K562 (cell line): ENCODE measurements at regions not wholly inside any gene's neighbourhood (a gene's known extent, or its start where the extent isn't known, plus 50 kb on each side); places are given as distances from the start of the nearest gene placed in this dataset.

ENCODE experiments used
- BACH1 ChIP-seq: fragments of 200-800 bp; sonication (Bioruptor generic); IDR thresholded peaks from 2 replicates; pipeline ENCODE4 v1.6.1; 2016; ENCODE audit warnings: missing genetic modification characterization, missing compliant biosample characterization
- CHD2 ChIP-seq: IDR thresholded peaks from 2 replicates; pipeline ENCODE4 v1.6.1; 2011; ENCODE audit warnings: low read depth, low read length
- HDAC6 ChIP-seq: IDR thresholded peaks from 2 replicates; pipeline ENCODE4 v1.6.1; 2012; ENCODE audit warnings: low read depth, mild to moderate bottlenecking, control low read depth, inconsistent platforms, low read length, moderate library complexity
- PCBP1 ChIP-seq: fragments of 200-400 bp; formaldehyde crosslinking; IDR thresholded peaks from 2 replicates; pipeline ENCODE4 v1.6.1; 2018; ENCODE audit warnings: mild to moderate bottlenecking, low read depth, low read length; ENCODE audit not compliant: poor library complexity, severe bottlenecking
- SMC3 ChIP-seq: conservative IDR thresholded peaks from 2 replicates; pipeline ENCODE4 v1.6.1; 2011; ENCODE audit warnings: low read depth, low read length, improper control_type of control experiment; ENCODE audit not compliant: insufficient read depth
- ZFX ChIP-seq: sonication (generic); formaldehyde crosslinking; IDR thresholded peaks from 2 replicates; pipeline ENCODE4 v1.8.0; 2022; ENCODE audit warnings: mild to moderate bottlenecking, missing genetic modification reagents, moderate library complexity
- ZNF184 ChIP-seq: sonication (generic); formaldehyde crosslinking; IDR thresholded peaks from 2 replicates; pipeline ENCODE4 v1.5.0; 2020; ENCODE audit warnings: missing genetic modification reagents
- ZNF384 ChIP-seq: IDR thresholded peaks from 2 replicates; pipeline ENCODE4 v1.6.1; 2012; ENCODE audit warnings: low read depth, low read length, improper control_type of control experiment
- TF ChIP-seq, protein P1 (sequence below): sonication (generic); formaldehyde crosslinking; IDR thresholded peaks from 2 replicates; pipeline ENCODE4 v1.5.0; 2020; ENCODE audit warnings: missing genetic modification reagents
- TF ChIP-seq, protein P2 (sequence below), 3 experiments: IDR thresholded peaks in 2 of 3; conservative IDR thresholded peaks in 1 of 3; 2 replicates each; pipeline ENCODE4 v1.5.1; 2011 to 2012; ENCODE audit warnings: low read length in 3 of 3, mild to moderate bottlenecking in 3 of 3, control low read depth in 2 of 3, improper control_type of control experiment in 1 of 3, inconsistent platforms in 1 of 3, low read depth in 1 of 3, mixed read lengths in 1 of 3, moderate library complexity in 1 of 3; ENCODE audit not compliant: insufficient read depth in 2 of 3

DNA sequence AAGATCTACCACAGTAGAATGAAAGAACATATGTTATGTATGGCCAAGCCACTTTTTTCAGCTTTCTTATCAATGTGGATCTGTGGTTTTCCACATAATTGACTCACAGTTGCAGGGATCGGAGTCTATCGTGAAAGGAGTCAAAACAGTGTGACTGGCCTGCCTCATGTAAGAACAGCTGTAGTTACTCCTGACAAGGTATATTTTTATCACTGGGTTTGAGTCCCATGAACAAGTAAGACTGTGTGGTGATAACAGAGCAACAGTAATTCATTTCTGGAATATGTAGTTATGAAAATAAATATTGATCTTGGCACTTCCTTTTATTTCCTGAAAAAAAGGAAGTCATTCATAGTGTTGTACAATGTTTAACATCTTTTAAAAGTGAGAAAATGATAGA is 416.6 kb downstream of the KLF12 start:
- TF ChIP-seq ZNF184 (CRISPR knock-in tag) (no peak), SMC3 (no peak), CHD2 (no peak), ZNF384 (no peak), BACH1 (tag) (no peak), PCBP1 (no peak), ZFX (CRISPR knock-in tag) (no peak), HDAC6 (no peak)
- TF ChIP-seq, protein P1, sequence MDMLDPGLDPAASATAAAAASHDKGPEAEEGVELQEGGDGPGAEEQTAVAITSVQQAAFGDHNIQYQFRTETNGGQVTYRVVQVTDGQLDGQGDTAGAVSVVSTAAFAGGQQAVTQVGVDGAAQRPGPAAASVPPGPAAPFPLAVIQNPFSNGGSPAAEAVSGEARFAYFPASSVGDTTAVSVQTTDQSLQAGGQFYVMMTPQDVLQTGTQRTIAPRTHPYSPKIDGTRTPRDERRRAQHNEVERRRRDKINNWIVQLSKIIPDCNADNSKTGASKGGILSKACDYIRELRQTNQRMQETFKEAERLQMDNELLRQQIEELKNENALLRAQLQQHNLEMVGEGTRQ (CRISPR knock-in tag): no peak
- TF ChIP-seq, protein P2, sequence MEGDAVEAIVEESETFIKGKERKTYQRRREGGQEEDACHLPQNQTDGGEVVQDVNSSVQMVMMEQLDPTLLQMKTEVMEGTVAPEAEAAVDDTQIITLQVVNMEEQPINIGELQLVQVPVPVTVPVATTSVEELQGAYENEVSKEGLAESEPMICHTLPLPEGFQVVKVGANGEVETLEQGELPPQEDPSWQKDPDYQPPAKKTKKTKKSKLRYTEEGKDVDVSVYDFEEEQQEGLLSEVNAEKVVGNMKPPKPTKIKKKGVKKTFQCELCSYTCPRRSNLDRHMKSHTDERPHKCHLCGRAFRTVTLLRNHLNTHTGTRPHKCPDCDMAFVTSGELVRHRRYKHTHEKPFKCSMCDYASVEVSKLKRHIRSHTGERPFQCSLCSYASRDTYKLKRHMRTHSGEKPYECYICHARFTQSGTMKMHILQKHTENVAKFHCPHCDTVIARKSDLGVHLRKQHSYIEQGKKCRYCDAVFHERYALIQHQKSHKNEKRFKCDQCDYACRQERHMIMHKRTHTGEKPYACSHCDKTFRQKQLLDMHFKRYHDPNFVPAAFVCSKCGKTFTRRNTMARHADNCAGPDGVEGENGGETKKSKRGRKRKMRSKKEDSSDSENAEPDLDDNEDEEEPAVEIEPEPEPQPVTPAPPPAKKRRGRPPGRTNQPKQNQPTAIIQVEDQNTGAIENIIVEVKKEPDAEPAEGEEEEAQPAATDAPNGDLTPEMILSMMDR (IDR thresholded peaks at IDR 0.05 in 2 of 3, conservative IDR thresholded peaks at IDR 0.05 in 1 of 3; ENCODE audit: insufficient read depth in 2 of 3, low read depth in 1 of 3, low read length in 3 of 3): no peak
